ENCODE measurements at regions not wholly inside any gene's neighbourhood (a gene's known extent, or its start where the extent isn't known, plus 50 kb on each side); places are given as distances from the start of the nearest gene placed in this dataset.

DNA sequence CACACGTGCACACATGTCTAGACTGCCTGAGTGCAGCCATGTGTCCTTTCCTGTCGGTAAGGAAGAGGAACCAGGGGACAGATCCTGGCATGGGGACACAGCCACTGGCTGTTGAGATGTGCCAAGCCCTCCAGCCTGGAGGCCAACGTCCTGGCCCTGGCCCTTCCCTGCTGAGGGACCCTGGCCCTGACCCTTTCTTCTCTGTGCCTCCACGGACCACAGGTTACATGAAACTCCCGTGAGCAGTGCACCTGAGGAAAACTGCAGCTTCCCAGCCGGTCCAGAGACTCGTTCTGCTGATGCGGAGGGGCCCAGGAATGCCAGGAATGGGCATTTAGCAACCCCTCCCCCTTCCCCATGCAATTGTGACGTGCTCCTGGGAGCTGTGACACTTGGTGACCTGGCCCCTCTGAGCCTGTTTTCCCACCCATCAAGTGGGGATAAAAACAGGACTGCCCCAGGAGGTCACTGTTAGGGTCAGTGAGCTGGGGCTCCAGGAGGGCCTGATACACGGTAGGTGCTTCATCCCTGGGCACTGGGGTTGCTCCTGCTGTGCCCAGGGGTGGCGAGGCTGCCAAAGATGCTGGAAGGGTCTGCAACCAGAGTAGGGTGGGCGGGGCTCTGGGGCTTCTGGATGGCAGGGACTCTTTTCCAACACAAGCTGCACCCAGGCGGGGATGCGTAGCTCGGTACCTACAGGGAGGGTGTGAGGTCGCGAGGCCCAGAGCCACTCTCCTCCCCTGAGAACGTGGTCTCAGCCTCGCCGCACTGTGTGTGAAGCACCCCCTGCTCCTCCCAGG, 151.5 kb downstream of the C9orf50 start:
- H3K4me3 ChIP-seq (ENCODE audit: low read length), result no peak overlapping the region

GRCh38 chr9:129467739-129468666, 152.9 kb downstream of the C9orf50 start:
- DNase-seq (ENCODE audit: low read depth), result no peak
- H3K4me3 ChIP-seq (ENCODE audit: low read length), result no peak overlapping the region
- TF ChIP-seq, protein P1, sequence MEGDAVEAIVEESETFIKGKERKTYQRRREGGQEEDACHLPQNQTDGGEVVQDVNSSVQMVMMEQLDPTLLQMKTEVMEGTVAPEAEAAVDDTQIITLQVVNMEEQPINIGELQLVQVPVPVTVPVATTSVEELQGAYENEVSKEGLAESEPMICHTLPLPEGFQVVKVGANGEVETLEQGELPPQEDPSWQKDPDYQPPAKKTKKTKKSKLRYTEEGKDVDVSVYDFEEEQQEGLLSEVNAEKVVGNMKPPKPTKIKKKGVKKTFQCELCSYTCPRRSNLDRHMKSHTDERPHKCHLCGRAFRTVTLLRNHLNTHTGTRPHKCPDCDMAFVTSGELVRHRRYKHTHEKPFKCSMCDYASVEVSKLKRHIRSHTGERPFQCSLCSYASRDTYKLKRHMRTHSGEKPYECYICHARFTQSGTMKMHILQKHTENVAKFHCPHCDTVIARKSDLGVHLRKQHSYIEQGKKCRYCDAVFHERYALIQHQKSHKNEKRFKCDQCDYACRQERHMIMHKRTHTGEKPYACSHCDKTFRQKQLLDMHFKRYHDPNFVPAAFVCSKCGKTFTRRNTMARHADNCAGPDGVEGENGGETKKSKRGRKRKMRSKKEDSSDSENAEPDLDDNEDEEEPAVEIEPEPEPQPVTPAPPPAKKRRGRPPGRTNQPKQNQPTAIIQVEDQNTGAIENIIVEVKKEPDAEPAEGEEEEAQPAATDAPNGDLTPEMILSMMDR (conservative IDR thresholded peaks at IDR 0.05; ENCODE audit: low read length), result no peak

More for the DNA sequence above, 151.5 kb downstream of the C9orf50 start:
- no peak for DNase-seq (ENCODE audit: low read depth)
- TF ChIP-seq, protein P1 (conservative IDR thresholded peaks at IDR 0.05; ENCODE audit: low read length), result no peak

- no peak for DNase-seq (ENCODE audit: low read depth)
- H3K4me3 ChIP-seq (ENCODE audit: low read length), result no peak overlapping the region
- TF ChIP-seq, protein P1 (conservative IDR thresholded peaks at IDR 0.05; ENCODE audit: low read length), result no peak
These were observed 153.8 kb downstream of the C9orf50 start for GRCh38 chr9:129467004-129467588.

DNA sequence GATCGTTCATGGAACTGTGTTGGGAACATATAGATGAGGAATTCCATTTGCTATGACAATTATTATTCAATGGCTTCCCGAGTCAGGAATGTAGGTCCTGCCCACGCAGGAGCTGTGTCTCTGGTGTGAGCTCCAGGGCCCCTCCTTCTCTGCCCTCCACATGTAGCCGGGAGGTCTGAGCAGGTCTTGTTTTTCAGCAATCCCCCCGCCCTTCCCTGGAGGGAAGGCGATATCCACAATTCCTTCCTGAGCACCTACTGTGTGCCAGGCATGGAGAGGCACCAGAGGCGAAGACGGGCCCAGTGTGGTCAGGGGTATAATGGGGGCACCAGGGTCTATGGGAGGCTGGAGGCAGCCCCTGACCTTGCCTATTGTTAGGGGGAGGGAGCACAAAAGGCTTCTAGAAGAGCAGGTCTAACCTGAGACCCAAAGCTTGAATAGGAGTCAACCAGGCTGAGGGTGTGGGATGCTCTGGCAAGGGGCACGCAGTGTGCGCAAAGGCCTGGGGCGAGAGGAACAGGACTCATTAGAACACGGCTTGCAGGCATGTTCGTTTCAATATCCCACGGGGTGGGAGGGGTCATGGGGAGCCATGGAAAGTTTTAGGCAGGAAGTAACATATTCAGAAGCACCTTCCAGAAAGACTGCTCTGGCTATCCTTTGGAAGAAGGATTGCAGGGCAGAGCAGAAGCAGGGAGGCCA, 154.9 kb downstream of the C9orf50 start:
- TF ChIP-seq, protein P1 (conservative IDR thresholded peaks at IDR 0.05; ENCODE audit: low read length), result no peak
- no peak overlapping the region for H3K4me3 ChIP-seq (ENCODE audit: low read length)
- DNase-seq (ENCODE audit: low read depth), result no peak

GRCh38 chr9:129464972-129465833, 155.7 kb downstream of the C9orf50 start:
- no peak overlapping the region for H3K4me3 ChIP-seq (ENCODE audit: low read length)
- TF ChIP-seq, protein P1 (conservative IDR thresholded peaks at IDR 0.05; ENCODE audit: low read length), result no peak
- no peak for DNase-seq (ENCODE audit: low read depth)

- TF ChIP-seq, protein P1 (conservative IDR thresholded peaks at IDR 0.05; ENCODE audit: low read length), result no peak
- no peak for DNase-seq (ENCODE audit: low read depth)
- H3K4me3 ChIP-seq (ENCODE audit: low read length), result no peak overlapping the region
These were observed 156.9 kb downstream of the C9orf50 start for GRCh38 chr9:129463994-129464393.
